HFFc6 (cell line): ENCODE measurements at regions not wholly inside any gene's neighbourhood (a gene's known extent, or its start where the extent isn't known, plus 50 kb on each side); places are given as distances from the start of the nearest gene placed in this dataset.
"Not testable (repeated sequence)": the region's sequence is repeated elsewhere in the genome, so short reads cannot be mapped to it uniquely, and the experiment has no call there.

Experiments
- DNase-seq: peaks from one replicate; pipeline ENCODE4 v3.0.0-alpha.2; 2018
- H3K27ac Mint-ChIP-seq: 2 replicates; pipeline ENCODE4 v1.8.0; 2020; ENCODE audit warnings: mild to moderate bottlenecking, mixed read lengths
- H3K27me3 Mint-ChIP-seq: 2 replicates; pipeline ENCODE4 v1.8.0; 2021; ENCODE audit warnings: mild to moderate bottlenecking, moderate library complexity, mixed read lengths; ENCODE audit not compliant: insufficient read depth
- H3K36me3 Mint-ChIP-seq: 2 replicates; pipeline ENCODE4 v1.8.0; 2021; ENCODE audit warnings: low read depth, mixed read lengths
- H3K4me1 Mint-ChIP-seq: 2 replicates; pipeline ENCODE4 v1.8.0; 2020; ENCODE audit warnings: low read depth, mixed read lengths
- H3K4me3 Mint-ChIP-seq: 2 replicates; pipeline ENCODE4 v1.8.0; 2020; ENCODE audit warnings: mild to moderate bottlenecking, moderate library complexity, mixed read lengths
- H3K9me3 Mint-ChIP-seq: 2 replicates; pipeline ENCODE4 v1.8.0; 2020; ENCODE audit warnings: mild to moderate bottlenecking, mixed read lengths
- CTCF ChIP-seq: fragments of 200-600 bp; sonication (generic); IDR thresholded peaks from 2 replicates; pipeline ENCODE4 v1.5.0; 2021; ENCODE audit warnings: antibody characterized with exemption, mild to moderate bottlenecking

- Mint-ChIP-seq H3K4me1 (no peaks in the 10 kb centered on the region), H3K27ac (no peak overlapping the region), H3K36me3 (no peaks in the 10 kb centered on the region), H3K4me3 (no peak overlapping the region), H3K9me3 (no peaks in the 10 kb centered on the region), H3K27me3 (peaks cover 2% of the 10 kb centered on the region)
- no peak for TF ChIP-seq CTCF
- DNase-seq = no peak
These were observed 312.9 kb upstream of the RPS23 start for GRCh38 chr5:82591021-82591515.

GRCh38 chr5:82590112-82590511 is 312.0 kb upstream of the RPS23 start:
- Mint-ChIP-seq H3K4me1 (no peaks in the 10 kb centered on the region), H3K4me3 (no peak overlapping the region), H3K36me3 (no peaks in the 10 kb centered on the region), H3K27me3 (peaks cover 2% of the 10 kb centered on the region), H3K27ac (no peak overlapping the region), H3K9me3 (no peaks in the 10 kb centered on the region)
- no peak for TF ChIP-seq CTCF
- no peak for DNase-seq

- DNase-seq = no peak
- no peaks in the 10 kb centered on the region for H3K4me1 Mint-ChIP-seq
- H3K4me3 Mint-ChIP-seq = no peak overlapping the region
- no peak overlapping the region for H3K27ac Mint-ChIP-seq
- no peak for TF ChIP-seq CTCF
- H3K9me3 Mint-ChIP-seq = peaks cover 19% of the 10 kb centered on the region; the same call in 1 of the 2 replicates
- H3K27me3 Mint-ChIP-seq = peaks cover 2% of the 10 kb centered on the region
- no peaks in the 10 kb centered on the region for H3K36me3 Mint-ChIP-seq
These were observed 308.6 kb upstream of the RPS23 start for GRCh38 chr5:82586661-82587310.

- H3K27me3 Mint-ChIP-seq = peaks cover 2% of the 10 kb centered on the region
- H3K9me3 Mint-ChIP-seq = peaks cover 19% of the 10 kb centered on the region; the same call in 1 of the 2 replicates
- H3K27ac Mint-ChIP-seq = no peak overlapping the region
- H3K36me3 Mint-ChIP-seq = no peaks in the 10 kb centered on the region
- H3K4me3 Mint-ChIP-seq = no peak overlapping the region
- no peak for DNase-seq
- H3K4me1 Mint-ChIP-seq = no peaks in the 10 kb centered on the region
- no peak for TF ChIP-seq CTCF
These were observed 308.0 kb upstream of the RPS23 start for GRCh38 chr5:82586181-82586580.

DNA sequence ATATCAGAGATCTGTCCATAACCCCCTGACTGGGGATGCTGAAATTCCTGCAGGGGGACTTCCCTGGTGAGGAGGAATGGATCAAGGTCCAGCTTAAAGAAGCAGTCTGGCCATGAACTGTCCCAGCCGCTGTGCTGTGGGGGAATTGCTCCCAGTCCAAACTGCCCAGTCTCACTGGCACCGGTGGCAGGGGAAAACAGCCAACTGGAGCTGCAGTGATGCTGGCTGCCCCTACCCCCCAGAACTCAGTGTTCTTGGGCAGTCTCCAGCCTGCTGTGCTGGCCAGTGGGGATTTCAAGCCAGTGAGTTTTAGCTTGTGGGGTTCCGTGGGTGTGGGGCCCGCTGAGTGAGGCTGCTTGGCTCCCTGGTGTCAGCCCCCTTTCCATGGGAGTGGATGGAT is 306.5 kb upstream of the RPS23 start:
- Mint-ChIP-seq H3K9me3 (peaks cover 19% of the 10 kb centered on the region; the same call in 1 of the 2 replicates), H3K36me3 (no peaks in the 10 kb centered on the region), H3K27me3 (peaks cover 2% of the 10 kb centered on the region; the same call in 1 of the 2 replicates), H3K27ac (no peak overlapping the region), H3K4me1 (no peaks in the 10 kb centered on the region), H3K4me3 (no peak overlapping the region)
- no peak for TF ChIP-seq CTCF
- no peak for DNase-seq

GRCh38 chr5:82583331-82583730 is 305.2 kb upstream of the RPS23 start:
- not testable (repeated sequence) for H3K36me3 Mint-ChIP-seq, H3K4me1 Mint-ChIP-seq, H3K27ac Mint-ChIP-seq, H3K4me3 Mint-ChIP-seq, H3K27me3 Mint-ChIP-seq, DNase-seq
- H3K9me3 Mint-ChIP-seq = peaks cover 19% of the 10 kb centered on the region; the same call in 1 of the 2 replicates
